Panc1 (cell line): ENCODE measurements at regions not wholly inside any gene's neighbourhood (a gene's known extent, or its start where the extent isn't known, plus 50 kb on each side); places are given as distances from the start of the nearest gene placed in this dataset.

Source experiments
- ATAC-seq: fragments of 200-7000 bp; cut with Tn5 transposase; 2 replicates; pipeline ENCODE4 v1.9.1; 2020; ENCODE audit warnings: mild to moderate bottlenecking, moderate library complexity
- BruUV-seq: library from RNA; stranded (reverse); fragments of 400-500 nt; replicated peaks from 2 replicates; lab custom pipeline; 2021; lab: Mats Ljungman, UMichigan
- CTCF ChIA-PET: fragments of 300-600 bp; sonication (Branson Sonifier 250); formaldehyde crosslinking; loops from one replicate; lab custom pipeline; 2022; ENCODE audit warnings: antibody characterized with exemption; lab: Charles Lee
- POLR2A ChIA-PET: fragments of 300-600 bp; sonication (Branson Sonifier 250); formaldehyde crosslinking; loops from one replicate; lab custom pipeline; 2022; ENCODE audit warnings: antibody characterized with exemption; lab: Charles Lee
- DNase-seq: peaks from one replicate; pipeline ENCODE4 v3.0.0-alpha.2; 2010; ENCODE audit warnings: low read depth, low spot score
- H3K27ac ChIP-seq: 2 replicates; pipeline ENCODE4 v1.5.1; 2011; ENCODE audit warnings: mild to moderate bottlenecking, low read length, inconsistent platforms
- H3K27me3 ChIP-seq: fragments of 200-500 bp; sonication (Bioruptor generic); 2 replicates; pipeline ENCODE4 v1.6.0; 2014; ENCODE audit warnings: low read length, inconsistent platforms; ENCODE audit not compliant: control insufficient read depth, insufficient read depth
- H3K36me3 ChIP-seq: fragments of 200-500 bp; sonication (Bioruptor generic); 2 replicates; pipeline ENCODE4 v1.5.1; 2014; ENCODE audit warnings: inconsistent platforms, mild to moderate bottlenecking, low read length, moderate library complexity; ENCODE audit not compliant: control insufficient read depth, insufficient read depth
- H3K4me1 ChIP-seq: 2 replicates; pipeline ENCODE4 v1.5.1; 2011; ENCODE audit warnings: inconsistent platforms, mild to moderate bottlenecking, low read length, moderate library complexity; ENCODE audit not compliant: control insufficient read depth, insufficient read depth
- H3K4me3 ChIP-seq, 2 experiments: 2 replicates each; pipeline ENCODE4 v1.5.1; 2011 to 2012; ENCODE audit warnings: low read depth in 2 of 2, low read length in 2 of 2, mild to moderate bottlenecking in 2 of 2, inconsistent platforms in 1 of 2, moderate library complexity in 1 of 2
- H3K9me3 ChIP-seq: fragments of 200-500 bp; sonication (Bioruptor generic); 2 replicates; pipeline ENCODE4 v1.5.1; 2014; ENCODE audit warnings: low read depth, mild to moderate bottlenecking, inconsistent platforms, low read length, moderate library complexity; ENCODE audit not compliant: control insufficient read depth, insufficient read depth
- CTCF ChIP-seq: fragments of 450-650 bp; IDR thresholded peaks from 2 replicates; pipeline ENCODE4 v1.5.1; 2017; ENCODE audit warnings: mild to moderate bottlenecking
- POLR2AphosphoS5 ChIP-seq: IDR thresholded peaks from 2 replicates; pipeline ENCODE4 v1.6.1; 2012; ENCODE audit warnings: mild to moderate bottlenecking, low read depth, low read length, moderate library complexity
- REST ChIP-seq, 2 experiments: IDR thresholded peaks; 2 replicates each; pipeline ENCODE4 v1.6.1; 2011 to 2012; ENCODE audit warnings: low read depth in 2 of 2, control low read depth in 1 of 2, low read length in 1 of 2, mild to moderate bottlenecking in 1 of 2, moderate library complexity in 1 of 2; ENCODE audit not compliant: insufficient read depth in 1 of 2
- SIN3A ChIP-seq: IDR thresholded peaks from 2 replicates; pipeline ENCODE4 v1.6.1; 2012; ENCODE audit warnings: low read depth, mild to moderate bottlenecking, low read length, moderate library complexity, borderline replicate concordance; ENCODE audit not compliant: insufficient read depth
- TCF7L2 ChIP-seq: IDR thresholded peaks from 2 replicates; pipeline ENCODE4 v1.6.1; 2011; ENCODE audit warnings: mild to moderate bottlenecking, low read depth, low read length, inconsistent platforms
- in situ Hi-C: cut with HindIII; loops from 2 replicates; pipeline ENCODE4 v1.10.0; 2016; ENCODE audit warnings: low sequenced_read_pairs, low pct_unique_long_range_greater_than_20kb
- intact Hi-C: fragments of 100-400 bp; cut with micrococcal nuclease; formaldehyde crosslinking; loops from one replicate; pipeline ENCODE4 v1.10.0; 2022; ENCODE audit not compliant: unreplicated experiment

- Histone ChIP-seq H3K4me3 (no peak overlapping the region), H3K36me3 (no peaks in the 10 kb centered on the region), H3K4me1 (no peaks in the 10 kb centered on the region), H3K9me3 (0 out of 2 replicates have a peak, but pooled peaks cover 3% of the 10 kb centered on the region), H3K27ac (no peak overlapping the region), H3K27me3 (no peaks in the 10 kb centered on the region; the same call in 1 of the 2 replicates)
- BruUV-seq, result no TSS peak
- TF ChIP-seq POLR2AphosphoS5 (no peak), CTCF (no peak), TCF7L2 (no peak), REST (IDR thresholded peaks at IDR 0.05; ENCODE audit: insufficient read depth in 1 of 2, low read depth in 2 of 2, low read length in 1 of 2) (no peak), SIN3A (no peak)
- intact Hi-C loops (no loop called here), in situ Hi-C loops (no loop called here)
- no peak for ATAC-seq
- CTCF ChIA-PET, result interaction anchor here (0.6 kb wide), 2 partner anchors 8 to 333 kb away, joined by 3 read pairs; no protein-coding TSS in a partner anchor
- DNase-seq, result no peak
- POLR2A ChIA-PET, result no interaction called here
Measured at GRCh38 chr10:44731283-44731682, 179.9 kb upstream of the TMEM72 start.

GRCh38 chr10:44733501-44734488, 177.3 kb upstream of the TMEM72 start:
- no peak for DNase-seq
- intact Hi-C loops (no loop called here), in situ Hi-C loops (no loop called here)
- Histone ChIP-seq H3K36me3 (no peaks in the 10 kb centered on the region), H3K9me3 (0 out of 2 replicates have a peak, but pooled peaks cover 3% of the 10 kb centered on the region), H3K27ac (no peak overlapping the region), H3K27me3 (no peaks in the 10 kb centered on the region; the same call in 1 of the 2 replicates), H3K4me3 (no peak overlapping the region), H3K4me1 (no peaks in the 10 kb centered on the region)
- BruUV-seq, result no TSS peak
- POLR2A ChIA-PET, result no interaction called here
- no peak for ATAC-seq
- CTCF ChIA-PET, result no interaction called here
- no peak for TF ChIP-seq TCF7L2
- TF ChIP-seq REST (IDR thresholded peaks at IDR 0.05; ENCODE audit: insufficient read depth in 1 of 2, low read depth in 2 of 2, low read length in 1 of 2), result no peak
- TF ChIP-seq SIN3A, result no peak
- TF ChIP-seq POLR2AphosphoS5, result no peak
- TF ChIP-seq CTCF, result no peak; the same call in 1 of the 2 replicates
